HCT116 (cell line): ENCODE measurements at regions not wholly inside any gene's neighbourhood (a gene's known extent, or its start where the extent isn't known, plus 50 kb on each side); places are given as distances from the start of the nearest gene placed in this dataset.

ENCODE experiments used
- ATAC-seq: fragments of 200-7000 bp; cut with Tn5 transposase; 2 replicates; pipeline ENCODE4 v1.9.1; 2020; ENCODE audit warnings: mild to moderate bottlenecking, moderate library complexity
- BruUV-seq: library from RNA; stranded (reverse); fragments of 400-500 nt; replicated peaks from 2 replicates; lab custom pipeline; 2021; lab: Mats Ljungman, UMichigan
- CTCF ChIA-PET: fragments of 300-600 bp; sonication (Branson Sonifier 250); formaldehyde crosslinking; loops from one replicate; lab custom pipeline; 2021; ENCODE audit warnings: antibody characterized with exemption; lab: Charles Lee
- POLR2A ChIA-PET: fragments of 300-600, 350-600 bp; sonication (Branson Sonifier 250); formaldehyde crosslinking; loops from one replicate; lab custom pipeline; 2021; ENCODE audit warnings: antibody characterized with exemption; lab: Charles Lee
- RAD21 ChIA-PET, 2 experiments: fragments of 300-600 bp; sonication (Branson Sonifier 250); formaldehyde crosslinking; loops; one replicate each; lab custom pipeline; 2023; ENCODE audit warnings: low total read pairs in 2 of 2; ENCODE audit not compliant: uncharacterized antibody in 2 of 2, unreplicated experiment in 2 of 2, low non-redundant PET in 1 of 2; lab: Charles Lee
- DNase-seq: peaks from one replicate; pipeline ENCODE4 v3.0.0-alpha.2; 2010; ENCODE audit warnings: low read depth, low spot score
- H2AFZ ChIP-seq: fragments of 200-600 bp; shearing (Covaris generic), sonication (generic); 2 replicates; pipeline ENCODE4 v1.6.1; 2017; ENCODE audit warnings: low read depth, mixed run types, mixed read lengths, antibody characterized with exemption, low read length; ENCODE audit not compliant: poor library complexity, severe bottlenecking
- H3K27ac ChIP-seq: 2 replicates; pipeline ENCODE4 v1.5.1; 2012; ENCODE audit warnings: low read depth, low read length
- H3K27me3 ChIP-seq: fragments of 200-600 bp; sonication (generic); 2 replicates; pipeline ENCODE4 v1.6.1; 2016; ENCODE audit warnings: mixed run types, low read length, mixed read lengths; ENCODE audit not compliant: insufficient read depth
- H3K36me3 ChIP-seq, 2 experiments: fragments of 200-500 bp in 1 of 2; fragments of 200-600 bp in 1 of 2; sonication (Bioruptor generic) in 1 of 2; sonication (generic) in 1 of 2; 2 replicates each; pipeline versions ENCODE4 v1.5.1 to v1.6.1; 2014 to 2016; ENCODE audit warnings: low read length in 2 of 2, inconsistent platforms in 1 of 2, mixed read lengths in 1 of 2, mixed run types in 1 of 2; ENCODE audit not compliant: insufficient read depth in 2 of 2, control insufficient read depth in 1 of 2
- H3K4me1 ChIP-seq, 2 experiments: fragments of 200-600 bp in 1 of 2; sonication (generic) in 1 of 2; 2 replicates each; pipeline versions ENCODE4 v1.5.1 to v1.6.1; 2012 to 2017; ENCODE audit warnings: low read length in 2 of 2, inconsistent platforms in 1 of 2, mild to moderate bottlenecking in 1 of 2, mixed read lengths in 1 of 2, mixed run types in 1 of 2, moderate library complexity in 1 of 2; ENCODE audit not compliant: insufficient read depth in 2 of 2, control insufficient read depth in 1 of 2
- H3K4me2 ChIP-seq: fragments of 200-600 bp; sonication (generic); 2 replicates; pipeline ENCODE4 v1.6.1; 2017; ENCODE audit warnings: mixed run types, low read length, mixed read lengths
- H3K4me3 ChIP-seq, 2 experiments: fragments of 200-600 bp in 1 of 2; sonication (generic) in 1 of 2; replicated peaks in 1 of 2; 2 replicates each; pipeline ENCODE4 v1.5.1; 2011 to 2016; ENCODE audit warnings: low read length in 2 of 2, control low read depth in 1 of 2, low read depth in 1 of 2, mild to moderate bottlenecking in 1 of 2, mixed read lengths in 1 of 2, mixed run types in 1 of 2
- H3K79me2 ChIP-seq: fragments of 200-600 bp; sonication (generic); 2 replicates; pipeline ENCODE4 v1.6.1; 2017; ENCODE audit warnings: mild to moderate bottlenecking, mixed run types, low read length, moderate library complexity, mixed read lengths; ENCODE audit not compliant: insufficient read depth
- H3K9ac ChIP-seq: fragments of 200-600 bp; sonication (generic); 2 replicates; pipeline ENCODE4 v1.6.1; 2016; ENCODE audit warnings: low read length, mixed read lengths
- H3K9me2 ChIP-seq: fragments of 200-600 bp; sonication (generic), shearing (Covaris generic); 2 replicates; pipeline ENCODE4 v1.6.1; 2017; ENCODE audit warnings: mixed run types, mild to moderate bottlenecking, moderate library complexity; ENCODE audit not compliant: insufficient read depth
- H3K9me3 ChIP-seq, 2 experiments: fragments of 200-500 bp in 1 of 2; fragments of 200-600 bp in 1 of 2; sonication (Bioruptor generic) in 1 of 2; sonication (generic) in 1 of 2; 2 replicates each; pipeline ENCODE4 v1.6.1; 2014 to 2017; ENCODE audit warnings: low read length in 2 of 2, mixed read lengths in 2 of 2, inconsistent platforms in 1 of 2, low read depth in 1 of 2, mild to moderate bottlenecking in 1 of 2, mixed run types in 1 of 2, moderate library complexity in 1 of 2; ENCODE audit not compliant: control insufficient read depth in 1 of 2, insufficient read depth in 1 of 2
- H4K20me1 ChIP-seq: fragments of 200-600 bp; sonication (generic), shearing (Covaris generic); 2 replicates; pipeline ENCODE4 v1.6.1; 2017; ENCODE audit warnings: mixed run types, mild to moderate bottlenecking, moderate library complexity; ENCODE audit not compliant: insufficient read depth
- ELF1 ChIP-seq: IDR thresholded peaks from 2 replicates; pipeline ENCODE4 v1.6.1; 2012; ENCODE audit warnings: low read depth, borderline replicate concordance
- EZH2 ChIP-seq: fragments of 200-600 bp; sonication (generic); IDR thresholded peaks from 2 replicates; pipeline ENCODE4 v1.6.1; 2017; ENCODE audit warnings: antibody characterized with exemption, mixed run types
- EZH2phosphoT487 ChIP-seq: fragments of 200-600 bp; IDR thresholded peaks from 2 replicates; pipeline ENCODE4 v1.6.1; 2018; ENCODE audit warnings: antibody characterized with exemption, borderline replicate concordance
- RAD21 ChIP-seq: IDR thresholded peaks from 2 replicates; pipeline ENCODE4 v1.6.1; 2012; ENCODE audit warnings: low read depth, mild to moderate bottlenecking
- SRF ChIP-seq: IDR thresholded peaks from 2 replicates; pipeline ENCODE4 v1.6.1; 2012; ENCODE audit warnings: low read depth
- YY1 ChIP-seq: IDR thresholded peaks from 2 replicates; pipeline ENCODE4 v1.6.1; 2011; ENCODE audit warnings: low read length, low read depth, moderate library complexity, mild to moderate bottlenecking; ENCODE audit not compliant: insufficient replicate concordance; ENCODE audit errors: extremely low read depth
- intact Hi-C: fragments of 100-400 bp; cut with micrococcal nuclease; formaldehyde crosslinking; loops from 2 replicates; pipeline ENCODE4 v1.10.0; 2022
- TF ChIP-seq, protein P1 (sequence below): IDR thresholded peaks from 2 replicates; pipeline ENCODE4 v1.6.1; 2011; ENCODE audit warnings: mild to moderate bottlenecking, low read length, moderate library complexity; ENCODE audit not compliant: insufficient replicate concordance; ENCODE audit errors: extremely low read depth
- TF ChIP-seq, protein P2 (sequence below): IDR thresholded peaks from 2 replicates; pipeline ENCODE4 v1.6.1; 2012

DNA sequence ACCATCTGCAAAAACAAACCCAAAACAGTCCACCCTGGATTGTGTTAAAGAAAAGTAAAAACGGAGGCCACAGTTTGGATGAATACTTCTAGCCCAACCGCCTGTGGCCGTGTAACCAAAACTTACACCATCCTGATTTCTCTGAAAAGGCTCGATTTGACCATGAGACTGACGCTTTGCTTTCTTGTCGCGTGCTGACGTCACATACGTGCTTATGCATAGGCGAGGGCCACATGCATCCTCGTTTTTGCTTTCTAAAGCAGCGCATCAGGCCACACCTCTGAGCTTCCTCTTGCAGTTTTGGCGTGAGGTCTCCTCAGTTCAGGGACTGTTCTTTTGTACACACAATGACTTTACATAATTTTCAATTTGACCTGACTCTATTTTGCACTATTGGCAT lies 526.6 kb downstream of the GLRX3 start (continued):
- no peak for TF ChIP-seq EZH2phosphoT487

DNA sequence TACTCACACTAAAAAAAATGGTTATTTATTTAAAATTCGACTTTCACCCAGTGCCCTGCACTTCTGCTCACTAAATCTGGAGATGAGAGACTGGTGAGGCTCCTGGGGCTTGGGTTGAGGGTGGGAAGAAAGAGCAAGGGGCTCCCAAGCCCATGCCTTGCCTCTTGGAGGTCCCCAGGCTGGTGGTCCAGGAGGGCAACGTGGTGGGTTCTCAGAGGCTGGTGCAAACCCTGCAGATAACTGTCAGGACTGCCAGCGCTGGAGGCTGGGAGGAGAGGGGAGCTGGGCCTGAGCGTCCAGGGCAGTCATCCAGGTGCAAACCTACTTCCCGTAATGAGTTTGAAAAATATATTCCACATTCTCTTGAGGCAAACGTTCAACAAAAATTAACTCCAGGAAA lies 528.3 kb downstream of the GLRX3 start:
- no peak overlapping the region for H3K9ac ChIP-seq
- H3K36me3 ChIP-seq, result no peaks in the 10 kb centered on the region
- H3K9me3 ChIP-seq, result no peaks in the 10 kb centered on the region
- H3K4me1 ChIP-seq, result no peaks in the 10 kb centered on the region
- H3K4me2 ChIP-seq, result no peak overlapping the region
- H3K27ac ChIP-seq, result no peak overlapping the region
- ATAC-seq, result no peak
- H2AFZ ChIP-seq, result no peak overlapping the region
- H3K79me2 ChIP-seq, result no peaks in the 10 kb centered on the region
- no peaks in the 10 kb centered on the region for H3K27me3 ChIP-seq
- POLR2A ChIA-PET, result no interaction called here
- no TSS peak for BruUV-seq
- DNase-seq, result no peak
- H3K4me3 ChIP-seq, result no peak overlapping the region
- H4K20me1 ChIP-seq, result no peaks in the 10 kb centered on the region
- H3K9me2 ChIP-seq, result no peaks in the 10 kb centered on the region
- RAD21 ChIA-PET, result no interaction called here
- intact Hi-C loops, result no loop called here
- TF ChIP-seq EZH2 (no peak), SRF (no peak), YY1 (no peak), EZH2phosphoT487 (no peak), RAD21 (no peak), ELF1 (no peak)
- TF ChIP-seq, protein P1, sequence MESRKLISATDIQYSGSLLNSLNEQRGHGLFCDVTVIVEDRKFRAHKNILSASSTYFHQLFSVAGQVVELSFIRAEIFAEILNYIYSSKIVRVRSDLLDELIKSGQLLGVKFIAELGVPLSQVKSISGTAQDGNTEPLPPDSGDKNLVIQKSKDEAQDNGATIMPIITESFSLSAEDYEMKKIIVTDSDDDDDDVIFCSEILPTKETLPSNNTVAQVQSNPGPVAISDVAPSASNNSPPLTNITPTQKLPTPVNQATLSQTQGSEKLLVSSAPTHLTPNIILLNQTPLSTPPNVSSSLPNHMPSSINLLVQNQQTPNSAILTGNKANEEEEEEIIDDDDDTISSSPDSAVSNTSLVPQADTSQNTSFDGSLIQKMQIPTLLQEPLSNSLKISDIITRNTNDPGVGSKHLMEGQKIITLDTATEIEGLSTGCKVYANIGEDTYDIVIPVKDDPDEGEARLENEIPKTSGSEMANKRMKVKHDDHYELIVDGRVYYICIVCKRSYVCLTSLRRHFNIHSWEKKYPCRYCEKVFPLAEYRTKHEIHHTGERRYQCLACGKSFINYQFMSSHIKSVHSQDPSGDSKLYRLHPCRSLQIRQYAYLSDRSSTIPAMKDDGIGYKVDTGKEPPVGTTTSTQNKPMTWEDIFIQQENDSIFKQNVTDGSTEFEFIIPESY, result no peak
- TF ChIP-seq, protein P2, sequence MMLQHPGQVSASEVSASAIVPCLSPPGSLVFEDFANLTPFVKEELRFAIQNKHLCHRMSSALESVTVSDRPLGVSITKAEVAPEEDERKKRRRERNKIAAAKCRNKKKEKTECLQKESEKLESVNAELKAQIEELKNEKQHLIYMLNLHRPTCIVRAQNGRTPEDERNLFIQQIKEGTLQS, result no peak
- TF ChIP-seq, all 23 proteins: peak for 0
- CTCF ChIA-PET, result no interaction called here
